HL-60/S4 treated with phorbol 12-myristate 13-acetate at 8.2 ng/mL for 4 days and 3 days (cell line): ENCODE measurements at regions not wholly inside any gene's neighbourhood (a gene's known extent, or its start where the extent isn't known, plus 50 kb on each side); places are given as distances from the start of the nearest gene placed in this dataset.

ENCODE experiments used
- in situ Hi-C: fragments of 300-500 bp; cut with MboI; formaldehyde crosslinking; loops from 2 replicates; pipeline ENCODE4 v1.15.0; 2022; ENCODE audit warnings: low sequenced_read_pairs

- in situ Hi-C loops = no loop called here
Measured at GRCh38 chr18:7476386-7476785, 90.7 kb upstream of the PTPRM start.

GRCh38 chr18:7479756-7480155 lies 87.4 kb upstream of the PTPRM start:
- in situ Hi-C loops = no loop called here

- in situ Hi-C loops = no loop called here
Measured at GRCh38 chr18:7480879-7481278, 86.2 kb upstream of the PTPRM start.

GRCh38 chr18:7482342-7482741 lies 84.8 kb upstream of the PTPRM start:
- in situ Hi-C loops = no loop called here

- in situ Hi-C loops = no loop called here
Measured at GRCh38 chr18:7485616-7486015, 81.5 kb upstream of the PTPRM start.

GRCh38 chr18:7488571-7488970 lies 78.5 kb upstream of the PTPRM start:
- in situ Hi-C loops = no loop called here

- in situ Hi-C loops = no loop called here
Measured at GRCh38 chr18:7490104-7490503, 77.0 kb upstream of the PTPRM start.

GRCh38 chr18:7492385-7492784 lies 74.7 kb upstream of the PTPRM start:
- in situ Hi-C loops = no loop called here

- in situ Hi-C loops = no loop called here
Measured at GRCh38 chr18:7497081-7497480, 70.0 kb upstream of the PTPRM start.

GRCh38 chr18:7511106-7511505 lies 56.0 kb upstream of the PTPRM start:
- in situ Hi-C loops = no loop called here

- in situ Hi-C loops = no loop called here
Measured at GRCh38 chr18:7512348-7512747, 54.8 kb upstream of the PTPRM start.

GRCh38 chr18:7512990-7513389 lies 54.1 kb upstream of the PTPRM start:
- in situ Hi-C loops = no loop called here

- in situ Hi-C loops = no loop called here
Measured at GRCh38 chr18:7514796-7515440, 52.2 kb upstream of the PTPRM start.

GRCh38 chr18:7516266-7517117 lies 50.6 kb upstream of the PTPRM start:
- in situ Hi-C loops = no loop called here
